ENCODE measurements at regions not wholly inside any gene's neighbourhood (a gene's known extent, or its start where the extent isn't known, plus 50 kb on each side); places are given as distances from the start of the nearest gene placed in this dataset.

GRCh38 chr6:4554645-4555044, 221.6 kb upstream of the CDYL start:
- TF ChIP-seq SIN3A (IDR thresholded peaks at IDR 0.05; ENCODE audit: borderline replicate concordance, insufficient read depth, low read depth, low read length) (no peak), POLR2AphosphoS5 (IDR thresholded peaks at IDR 0.05; ENCODE audit: low read depth, low read length) (no peak)
- TF ChIP-seq, protein P1, sequence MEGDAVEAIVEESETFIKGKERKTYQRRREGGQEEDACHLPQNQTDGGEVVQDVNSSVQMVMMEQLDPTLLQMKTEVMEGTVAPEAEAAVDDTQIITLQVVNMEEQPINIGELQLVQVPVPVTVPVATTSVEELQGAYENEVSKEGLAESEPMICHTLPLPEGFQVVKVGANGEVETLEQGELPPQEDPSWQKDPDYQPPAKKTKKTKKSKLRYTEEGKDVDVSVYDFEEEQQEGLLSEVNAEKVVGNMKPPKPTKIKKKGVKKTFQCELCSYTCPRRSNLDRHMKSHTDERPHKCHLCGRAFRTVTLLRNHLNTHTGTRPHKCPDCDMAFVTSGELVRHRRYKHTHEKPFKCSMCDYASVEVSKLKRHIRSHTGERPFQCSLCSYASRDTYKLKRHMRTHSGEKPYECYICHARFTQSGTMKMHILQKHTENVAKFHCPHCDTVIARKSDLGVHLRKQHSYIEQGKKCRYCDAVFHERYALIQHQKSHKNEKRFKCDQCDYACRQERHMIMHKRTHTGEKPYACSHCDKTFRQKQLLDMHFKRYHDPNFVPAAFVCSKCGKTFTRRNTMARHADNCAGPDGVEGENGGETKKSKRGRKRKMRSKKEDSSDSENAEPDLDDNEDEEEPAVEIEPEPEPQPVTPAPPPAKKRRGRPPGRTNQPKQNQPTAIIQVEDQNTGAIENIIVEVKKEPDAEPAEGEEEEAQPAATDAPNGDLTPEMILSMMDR (IDR thresholded peaks at IDR 0.05) = no peak

All from Panc1 (cell line).